ENCODE measurements at regions not wholly inside any gene's neighbourhood (a gene's known extent, or its start where the extent isn't known, plus 50 kb on each side); places are given as distances from the start of the nearest gene placed in this dataset.
"Not testable (repeated sequence)": the region's sequence is repeated elsewhere in the genome, so short reads cannot be mapped to it uniquely, and the experiment has no call there.

- DNase-seq, result no peak
Observed at GRCh38 chr5:167389537-167389936, 901.9 kb upstream of the WWC1 start.

- not testable (repeated sequence) for DNase-seq
Observed at GRCh38 chr5:167391286-167391685, 900.2 kb upstream of the WWC1 start.

- no peak for DNase-seq
Observed at GRCh38 chr5:167392240-167392639, 899.2 kb upstream of the WWC1 start.

- no peak for DNase-seq
Observed at GRCh38 chr5:167393358-167393757, 898.1 kb upstream of the WWC1 start.

GRCh38 chr5:167402671-167403070 lies 888.8 kb upstream of the WWC1 start:
- DNase-seq, result no peak

- no peak for DNase-seq
Observed at GRCh38 chr5:167406513-167406912, 884.9 kb upstream of the WWC1 start.

GRCh38 chr5:167412556-167412955 lies 878.9 kb upstream of the WWC1 start:
- no peak for DNase-seq

- DNase-seq, result no peak
Observed at GRCh38 chr5:167413506-167413905, 877.9 kb upstream of the WWC1 start.

GRCh38 chr5:167414611-167415010 lies 876.8 kb upstream of the WWC1 start:
- no peak for DNase-seq

- no peak for DNase-seq
Observed at GRCh38 chr5:167415779-167416746, 875.4 kb upstream of the WWC1 start.

GRCh38 chr5:167417662-167418061 lies 873.8 kb upstream of the WWC1 start:
- no peak for DNase-seq

- no peak for DNase-seq
Observed at GRCh38 chr5:167425161-167425560, 866.3 kb upstream of the WWC1 start.

GRCh38 chr5:167426501-167426900 lies 864.9 kb upstream of the WWC1 start:
- DNase-seq, result no peak

- not testable (repeated sequence) for DNase-seq
Observed at GRCh38 chr5:167427641-167428040, 863.8 kb upstream of the WWC1 start.

- DNase-seq, result no peak
Observed at GRCh38 chr5:167440846-167441245, 850.6 kb upstream of the WWC1 start.

GRCh38 chr5:167442922-167443321 lies 848.5 kb upstream of the WWC1 start:
- DNase-seq, result no peak

- DNase-seq, result no peak
Observed at GRCh38 chr5:167447466-167448375, 843.7 kb upstream of the WWC1 start.

GRCh38 chr5:167448376-167448775 lies 843.1 kb upstream of the WWC1 start:
- DNase-seq, result no peak

GRCh38 chr5:167451076-167451475 lies 840.4 kb upstream of the WWC1 start:
- DNase-seq, result no peak

- DNase-seq, result no peak
Observed at GRCh38 chr5:167452136-167452535, 839.3 kb upstream of the WWC1 start.

GRCh38 chr5:167453246-167454030 lies 838.0 kb upstream of the WWC1 start:
- DNase-seq, result no peak

GRCh38 chr5:167458412-167458811 lies 833.0 kb upstream of the WWC1 start:
- DNase-seq, result no peak

All from right kidney (tissue), 1 donor.